RPMI8226 (cell line): ENCODE measurements at regions not wholly inside any gene's neighbourhood (a gene's known extent, or its start where the extent isn't known, plus 50 kb on each side); places are given as distances from the start of the nearest gene placed in this dataset.

Source experiments
- DNase-seq: peaks from one replicate; pipeline ENCODE4 v3.0.0-alpha.2; 2015

GRCh38 chr11:91854780-91855179, 369.8 kb upstream of the FAT3 start:
- DNase-seq, result no peak

DNA sequence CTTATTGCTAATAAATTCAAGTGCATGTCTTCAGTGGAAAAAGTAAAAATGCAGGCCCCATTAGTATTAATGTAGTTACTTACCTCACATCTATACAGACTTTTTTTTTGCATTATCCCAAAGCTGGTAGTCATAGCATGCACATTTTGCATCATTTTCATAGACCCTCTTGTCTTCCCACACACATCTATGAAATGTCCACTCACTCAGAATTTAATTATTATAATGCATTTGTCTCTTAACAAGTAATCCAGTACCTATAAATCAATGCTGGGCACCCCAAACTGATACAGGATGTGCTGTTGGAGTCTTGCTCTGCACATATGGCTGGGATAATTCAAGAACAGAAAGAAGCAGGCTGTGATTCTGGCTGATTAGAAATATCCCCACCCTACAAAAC, 370.4 kb upstream of the FAT3 start:
- no peak for DNase-seq

DNA sequence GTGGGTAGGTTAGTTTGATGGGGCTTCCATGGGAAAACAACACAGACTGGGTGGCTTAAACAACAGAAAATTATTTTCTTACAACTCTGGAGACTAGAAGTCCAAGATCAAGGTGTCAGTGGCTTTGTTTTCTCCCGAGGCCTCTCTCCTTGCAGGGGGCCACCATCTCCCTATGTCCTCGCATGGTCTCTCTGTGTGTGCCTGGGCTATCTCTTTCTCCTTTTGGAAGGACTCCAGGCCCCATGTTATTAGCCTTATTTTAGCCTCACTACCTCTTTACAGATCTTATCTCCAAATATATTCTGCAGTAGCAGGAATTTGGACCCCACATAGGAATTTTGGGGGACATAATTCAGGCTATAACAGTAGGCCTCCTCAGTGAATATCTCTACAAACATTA, 372.7 kb upstream of the FAT3 start:
- DNase-seq, result no peak

- no peak for DNase-seq
Measured at GRCh38 chr11:91850533-91851275, 373.9 kb upstream of the FAT3 start.

- DNase-seq, result no peak
Measured at GRCh38 chr11:91850021-91850420, 374.6 kb upstream of the FAT3 start.

- no peak for DNase-seq
Measured at GRCh38 chr11:91846649-91847048, 378.0 kb upstream of the FAT3 start.

DNA sequence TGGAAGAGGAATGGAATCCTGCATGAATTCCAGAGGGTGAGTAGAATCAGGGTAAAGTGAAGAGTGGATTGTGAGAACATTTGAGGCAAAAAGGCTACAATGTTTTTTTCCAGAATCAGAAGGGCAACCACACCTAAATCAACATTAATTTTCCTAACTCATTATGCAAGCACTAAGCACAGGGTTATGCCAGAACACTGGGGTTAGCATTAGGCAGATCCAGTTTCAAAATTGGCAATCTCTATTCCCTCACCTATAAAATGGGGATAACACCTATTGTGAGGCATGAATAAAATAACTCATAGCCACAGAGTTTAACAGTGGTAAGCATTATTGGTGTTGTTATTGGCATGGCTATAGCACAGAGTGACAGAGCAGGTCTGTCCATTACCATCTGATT, 378.6 kb upstream of the FAT3 start:
- DNase-seq, result no peak

- no peak for DNase-seq
Measured at GRCh38 chr11:91840640-91841240, 383.9 kb upstream of the FAT3 start.

- no peak for DNase-seq
Measured at GRCh38 chr11:91837411-91838330, 386.9 kb upstream of the FAT3 start.

DNA sequence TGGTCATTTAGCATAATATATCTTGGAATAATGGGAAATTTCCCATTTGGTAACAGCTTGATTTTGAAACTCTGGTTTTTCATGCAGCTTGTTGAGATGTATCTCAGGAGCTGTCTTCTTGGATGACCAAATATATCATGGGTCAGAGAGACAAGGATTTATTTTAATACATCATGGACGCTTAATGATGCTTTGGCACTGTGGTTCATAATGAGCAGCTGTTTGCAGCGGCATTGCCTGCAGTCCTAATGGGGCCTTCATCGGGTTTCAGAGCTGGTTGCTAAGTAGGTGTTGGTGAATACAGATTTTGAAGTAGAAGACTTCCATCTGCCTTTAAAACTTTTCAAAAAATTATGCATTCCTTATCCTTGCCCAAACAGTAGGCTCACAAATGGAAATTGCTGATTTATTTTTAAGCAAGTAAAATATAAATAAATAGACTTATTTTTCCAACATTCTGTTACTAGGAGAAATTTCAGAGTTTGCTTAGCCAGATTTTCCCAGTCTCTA, 389.5 kb upstream of the FAT3 start:
- no peak for DNase-seq

- no peak for DNase-seq
Measured at GRCh38 chr11:91828901-91829300, 395.7 kb upstream of the FAT3 start.

DNA sequence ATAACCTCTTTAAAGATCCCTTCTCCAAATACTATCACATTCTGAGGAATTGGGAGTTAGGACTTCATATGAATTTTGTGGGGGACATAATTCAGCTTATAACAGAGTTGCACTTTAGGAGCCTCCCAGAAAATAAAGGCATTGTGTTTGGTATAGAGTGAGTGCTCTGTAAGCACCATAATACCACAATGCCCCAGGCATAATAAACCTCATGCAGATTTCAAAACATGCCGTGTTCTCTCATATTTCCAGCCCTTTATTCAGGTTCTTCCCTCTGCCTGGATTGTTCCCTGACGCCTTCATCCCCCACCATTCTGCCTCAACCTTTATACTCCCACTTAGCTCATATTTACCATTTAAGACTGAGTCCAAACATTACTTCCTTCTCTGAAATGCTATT, 398.8 kb upstream of the FAT3 start:
- DNase-seq, result no peak

- DNase-seq, result no peak
Measured at GRCh38 chr11:91823252-91823830, 401.3 kb upstream of the FAT3 start.

DNA sequence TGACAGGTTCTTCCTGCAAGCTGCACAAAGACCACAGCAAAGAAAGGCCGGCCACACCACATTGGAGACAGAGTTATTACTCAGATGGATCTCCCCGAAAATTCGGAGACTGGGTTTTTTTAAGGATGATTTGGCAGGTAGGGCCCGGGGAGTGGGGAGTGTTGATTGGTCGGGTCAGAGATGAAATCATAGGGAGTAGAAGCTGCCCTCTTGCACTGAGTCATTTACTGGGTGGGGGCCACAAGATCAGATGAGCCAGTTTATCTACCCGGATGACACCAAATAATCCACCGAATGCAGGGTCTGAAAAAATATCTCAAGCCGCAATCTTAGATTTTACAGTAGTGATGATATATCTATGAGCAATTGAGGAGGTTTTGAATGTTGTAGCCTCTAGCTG, 401.8 kb upstream of the FAT3 start:
- DNase-seq, result no peak

- DNase-seq, result no peak
Measured at GRCh38 chr11:91820709-91821108, 403.9 kb upstream of the FAT3 start.

GRCh38 chr11:91819777-91820176, 404.8 kb upstream of the FAT3 start:
- no peak for DNase-seq

DNA sequence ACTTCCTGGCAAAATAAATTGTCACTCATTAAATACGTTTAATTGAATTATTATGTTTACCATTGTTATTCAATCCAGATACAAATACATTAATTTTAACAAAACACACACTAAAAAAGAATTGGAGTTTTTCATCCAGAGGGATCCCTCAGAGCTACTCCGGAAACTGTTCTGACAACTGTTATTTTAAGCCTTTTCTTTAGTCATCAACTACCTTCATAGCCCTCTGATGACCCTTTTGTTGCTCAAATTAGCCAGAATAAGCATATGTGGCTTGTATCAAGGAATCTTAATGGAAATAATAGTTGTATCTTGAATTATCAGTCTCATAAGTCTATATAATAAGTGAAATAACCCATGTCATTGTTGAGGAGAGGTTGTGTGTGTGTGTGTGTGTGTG, 405.4 kb upstream of the FAT3 start:
- no peak for DNase-seq

GRCh38 chr11:91817996-91818395, 406.6 kb upstream of the FAT3 start:
- DNase-seq, result no peak

DNA sequence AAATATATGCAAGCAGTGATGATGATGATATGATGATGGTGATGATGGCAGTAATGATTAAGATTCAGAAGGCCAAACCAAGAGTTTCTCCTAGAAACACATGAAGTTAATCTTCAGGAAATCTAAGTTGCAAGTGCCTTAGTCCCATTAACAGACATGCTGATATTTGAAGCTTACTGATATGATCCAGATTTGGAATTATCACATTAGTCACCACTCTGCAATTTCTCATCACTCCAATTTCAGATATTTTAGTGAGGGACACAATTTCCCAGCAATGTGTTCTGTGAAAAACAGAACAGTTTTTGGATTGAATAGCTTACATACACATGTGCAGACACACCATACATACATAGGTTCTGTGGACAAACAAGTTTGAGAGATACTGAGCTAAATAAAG, 411.4 kb upstream of the FAT3 start:
- no peak for DNase-seq

- DNase-seq, result no peak
Measured at GRCh38 chr11:91810871-91811270, 413.7 kb upstream of the FAT3 start.

DNA sequence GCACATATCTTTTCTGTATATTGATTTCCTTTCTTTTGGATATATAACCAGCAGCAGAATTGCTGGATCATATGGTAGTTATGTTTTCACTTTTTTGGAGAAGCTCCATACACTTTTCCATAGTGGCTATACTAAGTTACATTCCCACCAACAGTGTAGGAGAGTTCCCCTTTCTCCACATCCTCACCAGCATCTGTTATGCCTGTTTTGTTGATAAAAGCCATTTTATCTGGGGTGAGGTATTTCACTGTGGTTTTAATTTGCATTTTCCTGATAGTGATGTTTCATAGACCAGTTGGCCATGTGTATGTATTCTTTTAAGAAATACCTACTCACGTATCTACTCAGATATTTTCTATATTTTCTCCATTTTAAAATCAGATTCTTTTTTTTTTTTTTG, 419.3 kb upstream of the FAT3 start:
- no peak for DNase-seq

GRCh38 chr11:91804042-91804441, 420.6 kb upstream of the FAT3 start:
- DNase-seq, result no peak

- no peak for DNase-seq
Measured at GRCh38 chr11:91802475-91802874, 422.1 kb upstream of the FAT3 start.
